ENCODE measurements at regions not wholly inside any gene's neighbourhood (a gene's known extent, or its start where the extent isn't known, plus 50 kb on each side); places are given as distances from the start of the nearest gene placed in this dataset.

GRCh38 chr5:125402787-125403186 is 656.3 kb upstream of the ZNF608 start:
- Mint-ChIP-seq H3K36me3 (ENCODE audit: low read depth) (no peaks in the 10 kb centered on the region), H3K4me1 (ENCODE audit: low read depth) (no peaks in the 10 kb centered on the region), H3K27me3 (ENCODE audit: low read depth) (no peaks in the 10 kb centered on the region), H3K27ac (no peak overlapping the region), H3K4me3 (no peak overlapping the region), H3K9me3 (ENCODE audit: insufficient read depth) (peaks cover 5% of the 10 kb centered on the region)
- ATAC-seq (no peak), DNase-seq (no peak)
- POLR2A ChIA-PET = no interaction called here
- CTCF ChIA-PET = no interaction called here

GRCh38 chr5:125404056-125404455 is 657.6 kb upstream of the ZNF608 start:
- Mint-ChIP-seq H3K9me3 (ENCODE audit: insufficient read depth) (peaks cover 5% of the 10 kb centered on the region), H3K4me1 (ENCODE audit: low read depth) (no peaks in the 10 kb centered on the region), H3K27me3 (ENCODE audit: low read depth) (no peaks in the 10 kb centered on the region), H3K4me3 (no peak overlapping the region), H3K27ac (no peak overlapping the region), H3K36me3 (ENCODE audit: low read depth) (no peaks in the 10 kb centered on the region)
- ATAC-seq (no peak), DNase-seq (no peak)
- CTCF ChIA-PET = no interaction called here
- POLR2A ChIA-PET = no interaction called here

GRCh38 chr5:125408448-125409233 is 662.2 kb upstream of the ZNF608 start:
- Mint-ChIP-seq H3K27ac (no peak overlapping the region), H3K9me3 (ENCODE audit: insufficient read depth) (peaks cover 5% of the 10 kb centered on the region), H3K36me3 (ENCODE audit: low read depth) (no peaks in the 10 kb centered on the region), H3K4me1 (ENCODE audit: low read depth) (no peaks in the 10 kb centered on the region), H3K27me3 (ENCODE audit: low read depth) (no peaks in the 10 kb centered on the region), H3K4me3 (no peak overlapping the region)
- CTCF ChIA-PET = no interaction called here
- DNase-seq = no peak
- POLR2A ChIA-PET = no interaction called here
- ATAC-seq = no peak

- POLR2A ChIA-PET = interaction anchor here (0.6 kb wide), 1 partner anchor 1598 kb away, joined by 3 read pairs; no protein-coding TSS in a partner anchor
- no peak overlapping the region for H3K27ac Mint-ChIP-seq
- H3K36me3 Mint-ChIP-seq (ENCODE audit: low read depth) = no peaks in the 10 kb centered on the region
- ATAC-seq = no peak
- no peaks in the 10 kb centered on the region for H3K4me1 Mint-ChIP-seq (ENCODE audit: low read depth)
- no peak for DNase-seq
- H3K27me3 Mint-ChIP-seq (ENCODE audit: low read depth) = no peaks in the 10 kb centered on the region
- no peak overlapping the region for H3K4me3 Mint-ChIP-seq
- CTCF ChIA-PET = no interaction called here
- H3K9me3 Mint-ChIP-seq (ENCODE audit: insufficient read depth) = peaks cover 5% of the 10 kb centered on the region
Observed at GRCh38 chr5:125409234-125409860, 662.9 kb upstream of the ZNF608 start.

- Mint-ChIP-seq H3K27me3 (ENCODE audit: low read depth) (no peaks in the 10 kb centered on the region), H3K36me3 (ENCODE audit: low read depth) (no peaks in the 10 kb centered on the region), H3K27ac (no peak overlapping the region), H3K4me1 (ENCODE audit: low read depth) (no peaks in the 10 kb centered on the region), H3K4me3 (no peak overlapping the region), H3K9me3 (ENCODE audit: insufficient read depth) (peaks cover 5% of the 10 kb centered on the region)
- ChIA-PET POLR2A (interaction anchor here (0.6 kb wide), 1 partner anchor 1598 kb away, joined by 3 read pairs; no protein-coding TSS in a partner anchor), CTCF (no interaction called here)
- DNase-seq (no peak), ATAC-seq (no peak)
Observed at GRCh38 chr5:125409861-125410536, 663.6 kb upstream of the ZNF608 start.

GRCh38 chr5:125410537-125411070 is 664.2 kb upstream of the ZNF608 start:
- DNase-seq (no peak), ATAC-seq (no peak)
- Mint-ChIP-seq H3K9me3 (ENCODE audit: insufficient read depth) (peaks cover 5% of the 10 kb centered on the region), H3K4me3 (no peak overlapping the region), H3K27ac (no peak overlapping the region), H3K36me3 (ENCODE audit: low read depth) (no peaks in the 10 kb centered on the region), H3K4me1 (ENCODE audit: low read depth) (no peaks in the 10 kb centered on the region), H3K27me3 (ENCODE audit: low read depth) (no peaks in the 10 kb centered on the region)
- POLR2A ChIA-PET = no interaction called here
- CTCF ChIA-PET = no interaction called here

GRCh38 chr5:125411071-125411743 is 664.8 kb upstream of the ZNF608 start:
- Mint-ChIP-seq H3K27me3 (ENCODE audit: low read depth) (no peaks in the 10 kb centered on the region), H3K9me3 (ENCODE audit: insufficient read depth) (peaks cover 5% of the 10 kb centered on the region), H3K4me3 (no peak overlapping the region), H3K27ac (no peak overlapping the region), H3K4me1 (ENCODE audit: low read depth) (no peaks in the 10 kb centered on the region), H3K36me3 (ENCODE audit: low read depth) (no peaks in the 10 kb centered on the region)
- no peak for ATAC-seq
- DNase-seq = no peak
- POLR2A ChIA-PET = no interaction called here
- CTCF ChIA-PET = no interaction called here

GRCh38 chr5:125411744-125412560 is 665.5 kb upstream of the ZNF608 start:
- POLR2A ChIA-PET = no interaction called here
- Mint-ChIP-seq H3K27ac (no peak overlapping the region), H3K9me3 (ENCODE audit: insufficient read depth) (peaks cover 4% of the 10 kb centered on the region), H3K36me3 (ENCODE audit: low read depth) (no peaks in the 10 kb centered on the region), H3K27me3 (ENCODE audit: low read depth) (no peaks in the 10 kb centered on the region), H3K4me1 (ENCODE audit: low read depth) (no peaks in the 10 kb centered on the region), H3K4me3 (no peak overlapping the region)
- DNase-seq = no peak
- CTCF ChIA-PET = no interaction called here
- no peak for ATAC-seq

GRCh38 chr5:125412561-125413495 is 666.4 kb upstream of the ZNF608 start:
- Mint-ChIP-seq H3K4me3 (no peak overlapping the region), H3K27me3 (ENCODE audit: low read depth) (no peaks in the 10 kb centered on the region), H3K36me3 (ENCODE audit: low read depth) (no peaks in the 10 kb centered on the region), H3K4me1 (ENCODE audit: low read depth) (no peaks in the 10 kb centered on the region), H3K27ac (no peak overlapping the region), H3K9me3 (ENCODE audit: insufficient read depth) (peaks cover 6% of the 10 kb centered on the region)
- CTCF ChIA-PET = no interaction called here
- POLR2A ChIA-PET = no interaction called here
- DNase-seq (no peak), ATAC-seq (no peak)

GRCh38 chr5:125413496-125414274 is 667.2 kb upstream of the ZNF608 start:
- ATAC-seq = no peak
- DNase-seq = no peak
- no peak overlapping the region for H3K27ac Mint-ChIP-seq
- ChIA-PET POLR2A (no interaction called here), CTCF (no interaction called here)
- H3K4me1 Mint-ChIP-seq (ENCODE audit: low read depth) = no peaks in the 10 kb centered on the region
- no peaks in the 10 kb centered on the region for H3K36me3 Mint-ChIP-seq (ENCODE audit: low read depth)
- peaks cover 6% of the 10 kb centered on the region for H3K9me3 Mint-ChIP-seq (ENCODE audit: insufficient read depth)
- H3K4me3 Mint-ChIP-seq = no peak overlapping the region
- no peaks in the 10 kb centered on the region for H3K27me3 Mint-ChIP-seq (ENCODE audit: low read depth)
